PC-9 (cell line): ENCODE measurements at regions not wholly inside any gene's neighbourhood (a gene's known extent, or its start where the extent isn't known, plus 50 kb on each side); places are given as distances from the start of the nearest gene placed in this dataset.

Experiments used
- CTCF ChIP-seq: fragments of 200-600 bp; sonication (generic); conservative IDR thresholded peaks from 2 replicates; pipeline ENCODE4 v1.6.1; 2017; ENCODE audit warnings: mixed run types, antibody characterized with exemption, mild to moderate bottlenecking, moderate library complexity
- EZH2 ChIP-seq: fragments of 200-600 bp; sonication (generic); IDR thresholded peaks from 2 replicates; pipeline ENCODE4 v1.8.0; 2017; ENCODE audit warnings: antibody characterized with exemption, low read depth

DNA sequence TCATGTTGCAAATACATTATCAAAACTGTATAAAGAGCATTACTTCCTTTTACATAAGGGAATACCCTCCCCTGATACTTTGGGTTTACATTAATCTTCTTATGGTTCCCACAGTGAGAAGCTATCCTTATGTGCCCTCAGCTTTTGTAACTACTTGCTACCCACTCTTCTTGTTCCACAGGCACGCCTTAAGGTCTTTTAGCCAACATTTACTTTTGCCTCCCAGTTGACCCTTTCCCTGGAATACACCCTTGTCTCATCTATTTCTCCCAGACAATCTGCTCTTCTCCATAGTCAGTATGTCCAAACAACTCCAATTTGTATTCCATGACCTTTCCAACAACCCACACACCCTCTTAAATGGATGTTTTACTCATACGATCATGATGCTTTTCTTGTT is 116.8 kb upstream of the COL8A1 start:
- TF ChIP-seq CTCF (no peak), EZH2 (no peak)
